ENCODE measurements at regions not wholly inside any gene's neighbourhood (a gene's known extent, or its start where the extent isn't known, plus 50 kb on each side); places are given as distances from the start of the nearest gene placed in this dataset.

DNA sequence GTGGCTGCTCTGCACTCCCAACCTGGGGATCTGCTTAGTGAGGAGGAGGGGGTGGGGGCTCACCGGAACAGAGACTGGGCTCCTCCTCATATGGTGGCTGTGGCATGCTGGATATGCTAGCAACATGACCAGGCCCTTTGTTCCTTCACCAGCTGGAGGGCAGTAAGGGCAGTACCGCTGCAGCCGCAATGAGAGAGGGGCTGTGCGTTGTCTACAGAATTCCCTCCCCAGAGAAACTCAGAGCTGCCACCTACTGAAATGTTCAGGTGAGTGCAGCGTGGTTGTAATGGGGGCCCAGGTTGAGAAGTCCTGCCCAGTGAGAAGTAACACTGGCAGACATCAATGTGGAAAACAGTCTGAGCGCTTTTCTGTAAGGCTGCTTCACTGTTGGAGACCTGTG lies 1211.9 kb upstream of the NXPH2 start:
- TF ChIP-seq EZH2phosphoT487 (IDR thresholded peaks at IDR 0.05; ENCODE audit: borderline replicate concordance, low read length) (no peak), EZH2 (IDR thresholded peaks at IDR 0.05; ENCODE audit: low read length, unreplicated experiment) (no peak)
- TF ChIP-seq, protein P1, sequence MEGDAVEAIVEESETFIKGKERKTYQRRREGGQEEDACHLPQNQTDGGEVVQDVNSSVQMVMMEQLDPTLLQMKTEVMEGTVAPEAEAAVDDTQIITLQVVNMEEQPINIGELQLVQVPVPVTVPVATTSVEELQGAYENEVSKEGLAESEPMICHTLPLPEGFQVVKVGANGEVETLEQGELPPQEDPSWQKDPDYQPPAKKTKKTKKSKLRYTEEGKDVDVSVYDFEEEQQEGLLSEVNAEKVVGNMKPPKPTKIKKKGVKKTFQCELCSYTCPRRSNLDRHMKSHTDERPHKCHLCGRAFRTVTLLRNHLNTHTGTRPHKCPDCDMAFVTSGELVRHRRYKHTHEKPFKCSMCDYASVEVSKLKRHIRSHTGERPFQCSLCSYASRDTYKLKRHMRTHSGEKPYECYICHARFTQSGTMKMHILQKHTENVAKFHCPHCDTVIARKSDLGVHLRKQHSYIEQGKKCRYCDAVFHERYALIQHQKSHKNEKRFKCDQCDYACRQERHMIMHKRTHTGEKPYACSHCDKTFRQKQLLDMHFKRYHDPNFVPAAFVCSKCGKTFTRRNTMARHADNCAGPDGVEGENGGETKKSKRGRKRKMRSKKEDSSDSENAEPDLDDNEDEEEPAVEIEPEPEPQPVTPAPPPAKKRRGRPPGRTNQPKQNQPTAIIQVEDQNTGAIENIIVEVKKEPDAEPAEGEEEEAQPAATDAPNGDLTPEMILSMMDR (conservative IDR thresholded peaks at IDR 0.05; ENCODE audit: low read depth, low read length) = 0 out of 2 replicates have a peak, but pooled peaks have one; percentile 9
